HCT116 (cell line): ENCODE measurements at regions not wholly inside any gene's neighbourhood (a gene's known extent, or its start where the extent isn't known, plus 50 kb on each side); places are given as distances from the start of the nearest gene placed in this dataset.

ENCODE experiments used
- CEBPB ChIP-seq: IDR thresholded peaks from 2 replicates; pipeline ENCODE4 v1.6.1; 2012; ENCODE audit warnings: low read depth
- CTCF ChIP-seq, 3 experiments: fragments of 200-600 bp in 1 of 3; sonication (generic) in 1 of 3; IDR thresholded peaks in 2 of 3; conservative IDR thresholded peaks in 1 of 3; 2 replicates each; pipeline ENCODE4 v1.5.1; 2012 to 2017; ENCODE audit warnings: low read depth in 2 of 3, low read length in 2 of 3, antibody characterized with exemption in 1 of 3, borderline replicate concordance in 1 of 3, control low read depth in 1 of 3, mild to moderate bottlenecking in 1 of 3, mixed read lengths in 1 of 3, mixed run types in 1 of 3, moderate library complexity in 1 of 3; ENCODE audit not compliant: insufficient read depth in 1 of 3
- FOSL1 ChIP-seq: IDR thresholded peaks from 2 replicates; pipeline ENCODE4 v1.6.1; 2012; ENCODE audit warnings: low read depth
- MAX ChIP-seq: IDR thresholded peaks from 2 replicates; pipeline ENCODE4 v1.6.1; 2012
- POLR2A ChIP-seq: IDR thresholded peaks from 2 replicates; pipeline ENCODE4 v1.7.0; 2011; ENCODE audit warnings: borderline replicate concordance; ENCODE audit not compliant: insufficient read depth, insufficient read length; ENCODE audit errors: extremely low read depth
- RAD21 ChIP-seq: IDR thresholded peaks from 2 replicates; pipeline ENCODE4 v1.6.1; 2012; ENCODE audit warnings: low read depth, mild to moderate bottlenecking
- REST ChIP-seq: IDR thresholded peaks from 2 replicates; pipeline ENCODE4 v1.6.1; 2012; ENCODE audit warnings: low read depth
- YY1 ChIP-seq: IDR thresholded peaks from 2 replicates; pipeline ENCODE4 v1.6.1; 2011; ENCODE audit warnings: low read length, low read depth, moderate library complexity, mild to moderate bottlenecking; ENCODE audit not compliant: insufficient replicate concordance; ENCODE audit errors: extremely low read depth
- ZNF274 ChIP-seq: fragments of 200-500 bp; sonication (Bioruptor generic); IDR thresholded peaks from 2 replicates; pipeline ENCODE4 v1.6.1; 2014; ENCODE audit warnings: mild to moderate bottlenecking, low read depth, low read length, inconsistent platforms

- TF ChIP-seq RAD21, result no peak
- TF ChIP-seq FOSL1, result no peak
- no peak for TF ChIP-seq CTCF (IDR thresholded peaks at IDR 0.05 in 2 of 3, conservative IDR thresholded peaks at IDR 0.05 in 1 of 3; ENCODE audit: borderline replicate concordance in 1 of 3, insufficient read depth in 1 of 3, low read depth in 2 of 3, low read length in 2 of 3)
- TF ChIP-seq ZNF274, result no peak
- no peak for TF ChIP-seq REST
- no peak for TF ChIP-seq MAX
- no peak for TF ChIP-seq POLR2A
- no peak for TF ChIP-seq YY1
- no peak for TF ChIP-seq CEBPB
Measured at GRCh38 chr17:69669441-69670178, 255.1 kb downstream of the MAP2K6 start.
